Posterior cingulate gyrus (tissue), 11 donors: ENCODE measurements at regions not wholly inside any gene's neighbourhood (a gene's known extent, or its start where the extent isn't known, plus 50 kb on each side); places are given as distances from the start of the nearest gene placed in this dataset.
A peak's percentile ranks its signal among the peaks of the same experiment; 100 is the strongest.

Experiments
- DNase-seq, 10 donors: peaks; one replicate each; pipeline versions ENCODE4 v3.0.0 to v3.0.0-alpha.2; 2020 to 2021; ENCODE audit warnings: mixed read lengths in 3 of 10
- intact Hi-C: fragments of 100-400 bp; cut with DNase I; formaldehyde crosslinking; loops from one replicate; pipeline ENCODE4 v1.15.1; 2023

DNA sequence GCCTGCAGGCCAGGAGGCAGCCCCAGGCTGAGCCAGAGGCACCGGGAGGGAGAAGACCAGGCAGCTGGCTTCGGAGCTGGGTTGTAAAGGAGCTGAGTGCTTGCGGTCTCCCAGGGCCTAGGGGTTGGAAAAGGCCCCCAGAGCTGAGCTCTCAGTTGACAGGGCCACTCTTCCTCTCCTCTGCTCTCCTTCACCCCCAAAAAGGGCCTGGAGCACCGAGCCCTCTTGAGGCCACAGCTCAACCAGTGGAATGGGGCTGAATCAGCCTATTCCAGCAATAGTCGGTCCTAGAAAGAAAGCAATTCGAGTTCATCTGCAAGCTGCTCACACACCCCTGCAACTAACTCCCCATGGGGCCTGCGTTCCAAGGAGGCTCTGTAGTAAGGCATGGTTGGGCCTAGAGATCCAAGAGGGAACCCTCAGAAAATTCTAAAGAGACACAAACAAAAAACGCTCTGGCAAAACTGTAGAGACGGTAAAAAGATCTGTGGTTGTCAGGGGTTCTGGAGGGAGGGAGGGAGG, 205.0 kb downstream of the BUD13 start:
- intact Hi-C loops = no loop called here
- DNase-seq = peak in 2 of 10 donors; percentile 58 to 69

- no peak for DNase-seq
- intact Hi-C loops = no loop called here
These were observed 209.1 kb downstream of the BUD13 start for GRCh38 chr11:116563712-116564047.

GRCh38 chr11:116563028-116563711, 209.6 kb downstream of the BUD13 start:
- DNase-seq = peak in 9 of 10 donors; percentile 36 to 87 (median 47)
- intact Hi-C loops = no loop called here

GRCh38 chr11:116560589-116560988, 212.2 kb downstream of the BUD13 start:
- intact Hi-C loops = no loop called here
- DNase-seq = no peak

DNA sequence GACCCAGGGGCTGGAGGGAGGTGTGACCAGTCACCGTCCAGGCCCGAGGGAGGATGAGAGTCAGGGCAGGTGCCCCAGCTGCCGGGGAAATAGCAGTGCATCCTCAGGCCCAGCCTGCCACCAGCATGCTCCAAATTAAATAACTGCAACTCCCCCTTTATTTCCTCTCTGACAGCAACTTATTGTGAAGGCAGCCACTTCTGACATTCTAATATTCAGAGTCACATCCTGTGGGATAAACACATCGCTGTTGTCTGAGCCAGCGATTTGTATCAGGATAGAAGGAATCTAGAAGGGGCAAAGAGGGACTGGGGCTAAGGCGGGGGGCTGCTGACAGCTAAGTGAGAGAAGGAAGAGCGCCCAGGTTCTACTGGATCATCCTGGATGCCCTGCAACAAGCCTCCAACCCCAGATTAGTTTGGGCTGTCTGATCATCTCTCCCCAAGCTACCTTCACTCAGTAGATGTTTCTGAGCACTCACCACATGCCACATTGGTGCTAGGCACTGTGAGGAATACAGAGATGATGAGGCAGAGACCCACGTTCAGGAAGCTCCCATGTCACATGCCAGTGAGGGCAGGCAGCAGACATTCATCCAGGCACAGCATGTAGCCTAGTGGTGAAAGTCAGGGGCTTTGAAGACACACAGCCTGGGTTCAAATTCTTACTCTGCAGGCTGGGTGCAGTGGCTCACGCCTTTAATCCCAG, 214.1 kb downstream of the BUD13 start:
- intact Hi-C loops = no loop called here
- DNase-seq = peak in 1 of 10 donors; percentile 33

DNA sequence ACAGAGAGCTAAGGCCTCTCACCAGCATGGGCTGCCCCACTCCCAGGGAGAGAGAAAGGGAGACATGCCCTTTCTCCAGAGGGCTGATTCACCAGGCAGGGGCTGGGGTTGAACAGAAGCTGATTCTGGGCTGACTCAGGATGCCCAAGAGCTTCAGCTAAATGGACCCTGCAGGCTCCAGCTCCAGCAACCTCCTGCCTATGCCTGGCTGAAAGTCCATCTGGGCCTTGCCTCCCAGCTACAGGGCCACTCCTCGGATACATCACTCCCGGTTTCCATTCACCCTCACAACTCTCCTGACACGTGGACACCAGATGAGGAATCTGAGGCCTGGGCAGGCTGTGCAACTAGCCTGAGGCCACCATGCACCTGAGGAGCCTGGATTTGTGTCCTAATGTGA, 215.5 kb downstream of the BUD13 start:
- peak in 1 of 10 donors; percentile 52 for DNase-seq
- intact Hi-C loops = no loop called here

DNA sequence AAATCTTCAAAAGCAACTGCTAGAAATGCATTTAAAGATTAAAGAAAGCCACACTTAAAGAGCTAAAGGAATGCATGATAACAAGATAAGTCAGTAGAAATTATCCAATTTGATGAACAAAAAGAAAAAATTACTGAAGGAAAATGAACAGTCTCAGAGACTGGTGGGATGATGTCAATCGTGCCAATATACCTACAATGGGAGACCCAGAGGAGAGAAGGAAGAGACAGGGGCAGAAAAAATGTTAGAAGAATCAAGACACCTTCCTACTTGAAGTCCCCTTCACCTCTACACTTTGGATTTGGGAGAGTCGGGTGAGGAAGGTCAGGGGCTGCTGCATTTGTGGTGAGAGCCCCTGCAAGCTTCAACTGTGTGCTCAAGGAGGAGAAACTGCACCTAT, 216.3 kb downstream of the BUD13 start:
- intact Hi-C loops = no loop called here
- no peak for DNase-seq

GRCh38 chr11:116553482-116553881, 219.3 kb downstream of the BUD13 start:
- peak in 1 of 10 donors; percentile 7 for DNase-seq
- intact Hi-C loops = no loop called here

- intact Hi-C loops = no loop called here
- peak in 1 of 10 donors; percentile 2 for DNase-seq
These were observed 221.2 kb downstream of the BUD13 start for GRCh38 chr11:116551576-116551975.

DNA sequence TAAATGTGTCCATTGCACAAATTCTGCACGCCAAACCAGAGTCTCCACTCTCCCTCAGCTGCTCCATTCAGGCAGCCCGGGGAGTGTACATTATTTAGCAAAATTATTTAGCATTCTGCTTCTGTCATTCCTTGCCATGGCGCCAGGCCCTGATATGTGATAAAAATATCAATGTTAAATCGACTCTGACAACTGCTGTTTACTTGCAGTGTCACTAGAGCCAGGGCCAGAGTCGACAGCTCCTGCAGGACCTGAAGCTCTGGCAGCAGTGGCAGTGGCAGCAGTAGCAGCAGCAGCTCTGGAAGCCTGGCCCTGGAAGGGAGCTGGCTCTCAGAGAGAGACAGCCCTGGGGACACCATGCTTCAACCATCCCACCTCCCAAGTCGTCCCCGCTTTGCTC, 224.5 kb downstream of the BUD13 start:
- intact Hi-C loops = no loop called here
- peak in 1 of 10 donors; percentile 63 for DNase-seq

DNA sequence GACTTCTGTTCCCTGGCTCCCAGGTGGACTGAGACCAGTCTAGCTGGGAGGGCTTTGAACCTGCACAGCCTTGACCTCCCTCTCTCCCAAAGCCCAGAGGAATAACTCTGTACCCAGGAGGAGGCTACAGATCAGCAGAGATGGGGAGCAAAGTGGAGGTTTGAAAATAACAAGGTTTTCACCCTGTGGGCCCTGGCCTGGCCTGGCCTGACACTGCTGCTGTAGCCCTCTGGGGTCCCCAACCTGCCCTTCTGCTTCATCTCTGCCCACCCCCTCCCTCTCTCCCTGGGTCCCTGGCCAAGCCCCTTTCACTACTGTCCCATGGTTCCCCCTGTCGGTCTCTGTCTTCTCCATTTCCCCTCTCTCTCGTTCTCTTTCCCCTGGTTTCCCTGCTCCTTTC, 225.2 kb downstream of the BUD13 start:
- intact Hi-C loops = no loop called here
- DNase-seq = peak in 1 of 10 donors; percentile 67

GRCh38 chr11:116545912-116546311, 226.9 kb downstream of the BUD13 start:
- intact Hi-C loops = no loop called here
- peak in 1 of 10 donors; percentile 44 for DNase-seq

DNA sequence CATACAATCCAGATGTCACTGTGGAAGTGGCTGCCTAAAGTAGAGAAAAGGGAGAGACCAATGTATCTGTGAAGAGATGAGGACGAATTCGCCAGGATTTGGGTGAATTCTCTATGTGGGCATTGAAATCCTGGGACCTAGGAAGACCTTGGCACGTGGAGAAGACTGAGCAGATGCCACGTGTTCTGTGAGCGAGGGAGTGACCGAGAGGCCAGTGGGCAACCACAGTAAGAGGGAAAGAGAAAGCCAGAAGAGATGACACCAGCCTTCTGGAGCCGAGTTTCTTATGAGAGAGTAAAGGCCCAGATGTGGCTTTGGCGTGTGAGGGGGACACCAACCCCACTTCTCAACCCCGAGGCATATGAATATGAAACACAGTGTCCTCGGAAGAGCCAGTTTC, 228.1 kb downstream of the BUD13 start:
- DNase-seq = peak in 1 of 10 donors; percentile 16
- intact Hi-C loops = no loop called here

GRCh38 chr11:116543911-116544475, 228.8 kb downstream of the BUD13 start:
- peak in 1 of 10 donors; percentile 17 for DNase-seq
- intact Hi-C loops = no loop called here

DNA sequence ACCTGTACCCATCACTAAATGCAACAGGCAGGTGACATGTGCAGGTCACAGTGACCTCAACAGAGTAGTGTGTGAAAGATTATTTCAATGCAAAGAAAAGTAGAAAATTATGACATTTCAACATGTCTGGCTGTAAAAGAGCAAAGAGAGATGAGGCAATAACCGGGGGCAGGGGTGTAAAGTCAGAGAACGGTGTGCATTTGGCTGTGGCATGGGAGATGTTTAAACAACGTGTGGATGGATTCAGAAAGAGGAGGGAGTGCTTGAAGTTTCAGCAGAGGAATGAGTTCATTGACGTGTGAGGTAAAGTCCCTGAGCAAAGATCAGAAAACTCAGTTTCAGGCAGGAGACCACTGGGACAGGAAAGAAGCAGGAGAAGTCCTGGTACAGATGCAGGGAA, 229.7 kb downstream of the BUD13 start:
- intact Hi-C loops = no loop called here
- DNase-seq = peak in 1 of 10 donors; percentile 17

GRCh38 chr11:116542406-116542805, 230.4 kb downstream of the BUD13 start:
- intact Hi-C loops = no loop called here
- peak in 1 of 10 donors; percentile 14 for DNase-seq

GRCh38 chr11:116541460-116541859, 231.3 kb downstream of the BUD13 start:
- intact Hi-C loops = no loop called here
- DNase-seq = no peak

GRCh38 chr11:116540645-116541304, 232.0 kb downstream of the BUD13 start:
- intact Hi-C loops = no loop called here
- peak in 1 of 10 donors; percentile 54 for DNase-seq

- peak in 1 of 10 donors; percentile 42 for DNase-seq
- intact Hi-C loops = no loop called here
These were observed 232.9 kb downstream of the BUD13 start for GRCh38 chr11:116539836-116540418.

DNA sequence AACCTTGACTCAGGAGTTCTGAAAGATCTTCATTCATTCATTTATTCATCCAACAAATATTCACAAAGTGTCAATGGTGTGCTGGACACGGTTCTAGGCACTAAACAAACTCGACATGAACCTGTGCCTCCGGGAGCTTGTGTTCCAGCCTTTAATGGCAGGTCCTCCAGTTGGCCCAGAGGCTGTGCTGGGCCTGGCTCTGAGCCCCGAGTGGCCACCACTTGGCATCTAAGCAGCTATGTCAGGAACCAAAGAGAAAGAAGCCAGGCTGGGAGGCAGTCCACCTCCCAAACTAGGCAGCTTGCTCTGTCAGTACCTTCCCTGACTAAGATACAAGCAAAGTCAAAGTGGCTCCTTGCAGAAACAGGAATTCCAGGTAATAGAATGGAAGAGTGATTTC, 233.6 kb downstream of the BUD13 start:
- DNase-seq = peak in 1 of 10 donors; percentile 45
- intact Hi-C loops = no loop called here

DNA sequence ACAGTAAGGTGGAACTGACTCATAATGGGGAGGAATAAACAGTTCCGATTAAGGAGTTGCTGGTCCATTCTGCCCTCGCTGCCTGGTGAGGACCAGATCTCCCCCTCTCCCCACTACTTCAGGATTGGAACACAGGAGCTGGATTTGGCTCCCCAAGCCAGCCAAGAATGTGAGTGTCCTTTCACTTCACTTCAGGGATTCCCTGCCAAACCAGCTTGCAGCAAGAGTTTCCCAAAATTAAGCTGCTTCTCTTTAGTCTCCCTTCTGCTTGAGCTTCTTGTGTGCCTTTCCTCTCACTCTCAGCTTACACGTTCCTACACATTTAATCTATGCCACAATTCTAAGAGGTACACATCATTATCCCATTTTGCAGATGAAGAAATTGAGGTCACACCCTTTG, 234.1 kb downstream of the BUD13 start:
- intact Hi-C loops = no loop called here
- no peak for DNase-seq
